HCT116 (cell line): ENCODE measurements at regions not wholly inside any gene's neighbourhood (a gene's known extent, or its start where the extent isn't known, plus 50 kb on each side); places are given as distances from the start of the nearest gene placed in this dataset.

Experiments
- ATAC-seq: fragments of 200-7000 bp; cut with Tn5 transposase; 2 replicates; pipeline ENCODE4 v1.9.1; 2020; ENCODE audit warnings: mild to moderate bottlenecking, moderate library complexity
- BruUV-seq: library from RNA; stranded (reverse); fragments of 400-500 nt; replicated peaks from 2 replicates; lab custom pipeline; 2021; lab: Mats Ljungman, UMichigan
- CTCF ChIA-PET: fragments of 300-600 bp; sonication (Branson Sonifier 250); formaldehyde crosslinking; loops from one replicate; lab custom pipeline; 2021; ENCODE audit warnings: antibody characterized with exemption; lab: Charles Lee
- POLR2A ChIA-PET: fragments of 300-600, 350-600 bp; sonication (Branson Sonifier 250); formaldehyde crosslinking; loops from one replicate; lab custom pipeline; 2021; ENCODE audit warnings: antibody characterized with exemption; lab: Charles Lee
- RAD21 ChIA-PET, 2 experiments: fragments of 300-600 bp; sonication (Branson Sonifier 250); formaldehyde crosslinking; loops; one replicate each; lab custom pipeline; 2023; ENCODE audit warnings: low total read pairs in 2 of 2; ENCODE audit not compliant: uncharacterized antibody in 2 of 2, unreplicated experiment in 2 of 2, low non-redundant PET in 1 of 2; lab: Charles Lee
- DNase-seq: peaks from one replicate; pipeline ENCODE4 v3.0.0-alpha.2; 2010; ENCODE audit warnings: low read depth, low spot score
- H2AFZ ChIP-seq: fragments of 200-600 bp; shearing (Covaris generic), sonication (generic); 2 replicates; pipeline ENCODE4 v1.6.1; 2017; ENCODE audit warnings: low read depth, mixed run types, mixed read lengths, antibody characterized with exemption, low read length; ENCODE audit not compliant: poor library complexity, severe bottlenecking
- H3K27ac ChIP-seq: 2 replicates; pipeline ENCODE4 v1.5.1; 2012; ENCODE audit warnings: low read depth, low read length
- H3K27me3 ChIP-seq: fragments of 200-600 bp; sonication (generic); 2 replicates; pipeline ENCODE4 v1.6.1; 2016; ENCODE audit warnings: mixed run types, low read length, mixed read lengths; ENCODE audit not compliant: insufficient read depth
- H3K36me3 ChIP-seq, 2 experiments: fragments of 200-500 bp in 1 of 2; fragments of 200-600 bp in 1 of 2; sonication (Bioruptor generic) in 1 of 2; sonication (generic) in 1 of 2; 2 replicates each; pipeline versions ENCODE4 v1.5.1 to v1.6.1; 2014 to 2016; ENCODE audit warnings: low read length in 2 of 2, inconsistent platforms in 1 of 2, mixed read lengths in 1 of 2, mixed run types in 1 of 2; ENCODE audit not compliant: insufficient read depth in 2 of 2, control insufficient read depth in 1 of 2
- H3K4me1 ChIP-seq, 2 experiments: fragments of 200-600 bp in 1 of 2; sonication (generic) in 1 of 2; 2 replicates each; pipeline versions ENCODE4 v1.5.1 to v1.6.1; 2012 to 2017; ENCODE audit warnings: low read length in 2 of 2, inconsistent platforms in 1 of 2, mild to moderate bottlenecking in 1 of 2, mixed read lengths in 1 of 2, mixed run types in 1 of 2, moderate library complexity in 1 of 2; ENCODE audit not compliant: insufficient read depth in 2 of 2, control insufficient read depth in 1 of 2
- H3K4me2 ChIP-seq: fragments of 200-600 bp; sonication (generic); 2 replicates; pipeline ENCODE4 v1.6.1; 2017; ENCODE audit warnings: mixed run types, low read length, mixed read lengths
- H3K4me3 ChIP-seq, 2 experiments: fragments of 200-600 bp in 1 of 2; sonication (generic) in 1 of 2; replicated peaks in 1 of 2; 2 replicates each; pipeline ENCODE4 v1.5.1; 2011 to 2016; ENCODE audit warnings: low read length in 2 of 2, control low read depth in 1 of 2, low read depth in 1 of 2, mild to moderate bottlenecking in 1 of 2, mixed read lengths in 1 of 2, mixed run types in 1 of 2
- H3K79me2 ChIP-seq: fragments of 200-600 bp; sonication (generic); 2 replicates; pipeline ENCODE4 v1.6.1; 2017; ENCODE audit warnings: mild to moderate bottlenecking, mixed run types, low read length, moderate library complexity, mixed read lengths; ENCODE audit not compliant: insufficient read depth
- H3K9ac ChIP-seq: fragments of 200-600 bp; sonication (generic); 2 replicates; pipeline ENCODE4 v1.6.1; 2016; ENCODE audit warnings: low read length, mixed read lengths
- H3K9me2 ChIP-seq: fragments of 200-600 bp; sonication (generic), shearing (Covaris generic); 2 replicates; pipeline ENCODE4 v1.6.1; 2017; ENCODE audit warnings: mixed run types, mild to moderate bottlenecking, moderate library complexity; ENCODE audit not compliant: insufficient read depth
- H3K9me3 ChIP-seq, 2 experiments: fragments of 200-500 bp in 1 of 2; fragments of 200-600 bp in 1 of 2; sonication (Bioruptor generic) in 1 of 2; sonication (generic) in 1 of 2; 2 replicates each; pipeline ENCODE4 v1.6.1; 2014 to 2017; ENCODE audit warnings: low read length in 2 of 2, mixed read lengths in 2 of 2, inconsistent platforms in 1 of 2, low read depth in 1 of 2, mild to moderate bottlenecking in 1 of 2, mixed run types in 1 of 2, moderate library complexity in 1 of 2; ENCODE audit not compliant: control insufficient read depth in 1 of 2, insufficient read depth in 1 of 2
- H4K20me1 ChIP-seq: fragments of 200-600 bp; sonication (generic), shearing (Covaris generic); 2 replicates; pipeline ENCODE4 v1.6.1; 2017; ENCODE audit warnings: mixed run types, mild to moderate bottlenecking, moderate library complexity; ENCODE audit not compliant: insufficient read depth
- EGR1 ChIP-seq: IDR thresholded peaks from 2 replicates; pipeline ENCODE4 v1.6.1; 2012; ENCODE audit warnings: low read depth
- ELF1 ChIP-seq: IDR thresholded peaks from 2 replicates; pipeline ENCODE4 v1.6.1; 2012; ENCODE audit warnings: low read depth, borderline replicate concordance
- EZH2 ChIP-seq: fragments of 200-600 bp; sonication (generic); IDR thresholded peaks from 2 replicates; pipeline ENCODE4 v1.6.1; 2017; ENCODE audit warnings: antibody characterized with exemption, mixed run types
- EZH2phosphoT487 ChIP-seq: fragments of 200-600 bp; IDR thresholded peaks from 2 replicates; pipeline ENCODE4 v1.6.1; 2018; ENCODE audit warnings: antibody characterized with exemption, borderline replicate concordance
- SIN3A ChIP-seq: IDR thresholded peaks from 2 replicates; pipeline ENCODE4 v1.6.1; 2012; ENCODE audit warnings: low read depth
- SRF ChIP-seq: IDR thresholded peaks from 2 replicates; pipeline ENCODE4 v1.6.1; 2012; ENCODE audit warnings: low read depth
- TCF7L2 ChIP-seq: IDR thresholded peaks from 2 replicates; pipeline ENCODE4 v1.7.0; 2011; ENCODE audit warnings: borderline replicate concordance, inconsistent platforms; ENCODE audit not compliant: insufficient read depth, insufficient read length; ENCODE audit errors: extremely low read depth
- ZFX ChIP-seq: fragments of 450-650 bp; IDR thresholded peaks from 2 replicates; pipeline ENCODE4 v1.6.1; 2017
- intact Hi-C: fragments of 100-400 bp; cut with micrococcal nuclease; formaldehyde crosslinking; loops from 2 replicates; pipeline ENCODE4 v1.10.0; 2022
- TF ChIP-seq, protein P1 (sequence below): IDR thresholded peaks from 2 replicates; pipeline ENCODE4 v1.6.1; 2012; ENCODE audit warnings: low read depth
- TF ChIP-seq, protein P2 (sequence below): IDR thresholded peaks from 2 replicates; pipeline ENCODE4 v1.6.1; 2012

DNA sequence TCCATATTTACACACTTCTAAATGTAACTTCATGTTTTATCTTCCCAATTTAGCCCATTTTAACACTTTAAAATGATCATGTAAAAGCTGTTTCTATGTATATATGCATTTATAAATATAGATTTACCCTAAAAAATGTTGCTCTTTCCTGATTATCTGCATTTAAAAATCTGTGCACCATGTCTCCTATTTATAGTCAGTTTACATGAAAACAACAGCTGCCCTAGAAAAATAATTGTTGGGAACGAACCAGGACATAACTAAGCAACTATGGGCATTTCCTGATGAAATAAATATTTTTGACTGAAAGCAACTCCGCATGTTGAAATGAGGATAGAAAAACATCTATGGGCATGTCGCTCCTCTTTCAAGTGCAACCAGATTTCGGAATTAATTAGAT is 1368.2 kb downstream of the FAM181B start:
- H3K36me3 ChIP-seq: no peaks in the 10 kb centered on the region
- no peak for ATAC-seq
- H3K79me2 ChIP-seq: no peaks in the 10 kb centered on the region
- TF ChIP-seq ZFX (no peak), SIN3A (no peak), EZH2 (no peak), EGR1 (no peak), EZH2phosphoT487 (no peak), TCF7L2 (no peak), ELF1 (no peak), SRF (no peak)
- TF ChIP-seq, protein P1, sequence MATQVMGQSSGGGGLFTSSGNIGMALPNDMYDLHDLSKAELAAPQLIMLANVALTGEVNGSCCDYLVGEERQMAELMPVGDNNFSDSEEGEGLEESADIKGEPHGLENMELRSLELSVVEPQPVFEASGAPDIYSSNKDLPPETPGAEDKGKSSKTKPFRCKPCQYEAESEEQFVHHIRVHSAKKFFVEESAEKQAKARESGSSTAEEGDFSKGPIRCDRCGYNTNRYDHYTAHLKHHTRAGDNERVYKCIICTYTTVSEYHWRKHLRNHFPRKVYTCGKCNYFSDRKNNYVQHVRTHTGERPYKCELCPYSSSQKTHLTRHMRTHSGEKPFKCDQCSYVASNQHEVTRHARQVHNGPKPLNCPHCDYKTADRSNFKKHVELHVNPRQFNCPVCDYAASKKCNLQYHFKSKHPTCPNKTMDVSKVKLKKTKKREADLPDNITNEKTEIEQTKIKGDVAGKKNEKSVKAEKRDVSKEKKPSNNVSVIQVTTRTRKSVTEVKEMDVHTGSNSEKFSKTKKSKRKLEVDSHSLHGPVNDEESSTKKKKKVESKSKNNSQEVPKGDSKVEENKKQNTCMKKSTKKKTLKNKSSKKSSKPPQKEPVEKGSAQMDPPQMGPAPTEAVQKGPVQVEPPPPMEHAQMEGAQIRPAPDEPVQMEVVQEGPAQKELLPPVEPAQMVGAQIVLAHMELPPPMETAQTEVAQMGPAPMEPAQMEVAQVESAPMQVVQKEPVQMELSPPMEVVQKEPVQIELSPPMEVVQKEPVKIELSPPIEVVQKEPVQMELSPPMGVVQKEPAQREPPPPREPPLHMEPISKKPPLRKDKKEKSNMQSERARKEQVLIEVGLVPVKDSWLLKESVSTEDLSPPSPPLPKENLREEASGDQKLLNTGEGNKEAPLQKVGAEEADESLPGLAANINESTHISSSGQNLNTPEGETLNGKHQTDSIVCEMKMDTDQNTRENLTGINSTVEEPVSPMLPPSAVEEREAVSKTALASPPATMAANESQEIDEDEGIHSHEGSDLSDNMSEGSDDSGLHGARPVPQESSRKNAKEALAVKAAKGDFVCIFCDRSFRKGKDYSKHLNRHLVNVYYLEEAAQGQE: no peak
- TF ChIP-seq, protein P2, sequence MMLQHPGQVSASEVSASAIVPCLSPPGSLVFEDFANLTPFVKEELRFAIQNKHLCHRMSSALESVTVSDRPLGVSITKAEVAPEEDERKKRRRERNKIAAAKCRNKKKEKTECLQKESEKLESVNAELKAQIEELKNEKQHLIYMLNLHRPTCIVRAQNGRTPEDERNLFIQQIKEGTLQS: no peak
- TF ChIP-seq, all 23 proteins: peak for 0
- H3K4me2 ChIP-seq: no peak overlapping the region
- H3K9ac ChIP-seq: no peak overlapping the region
- H3K9me3 ChIP-seq: peaks cover 4 to 6% of the 10 kb centered on the region in 2 experiments; a peak in 2 of 4 replicates
- no TSS peak for BruUV-seq
- H3K4me3 ChIP-seq: no peak overlapping the region
- no peak overlapping the region for H3K27ac ChIP-seq
- RAD21 ChIA-PET: no interaction called here
- H4K20me1 ChIP-seq: no peaks in the 10 kb centered on the region
- CTCF ChIA-PET: no interaction called here
- POLR2A ChIA-PET: no interaction called here
- H3K27me3 ChIP-seq: no peaks in the 10 kb centered on the region
- H3K9me2 ChIP-seq: no peaks in the 10 kb centered on the region
- H2AFZ ChIP-seq: no peak overlapping the region
- DNase-seq: no peak
- H3K4me1 ChIP-seq: no peaks in the 10 kb centered on the region; a peak in 1 of 4 replicates
- intact Hi-C loops: no loop called here
